ENCODE measurements at regions not wholly inside any gene's neighbourhood (a gene's known extent, or its start where the extent isn't known, plus 50 kb on each side); places are given as distances from the start of the nearest gene placed in this dataset.

- DNase-seq (ENCODE audit: low read depth), result no peak
- H3K4me3 ChIP-seq (ENCODE audit: low read length), result no peak overlapping the region
- no peak for TF ChIP-seq CTCF (IDR thresholded peaks at IDR 0.05; ENCODE audit: insufficient read depth, low read depth, low read length, missing control alignments)
These were observed 430.7 kb upstream of the ARGLU1 start for GRCh38 chr13:106998664-106999063.

- DNase-seq (ENCODE audit: low read depth), result no peak
- no peak overlapping the region for H3K4me3 ChIP-seq (ENCODE audit: low read length)
- TF ChIP-seq CTCF (IDR thresholded peaks at IDR 0.05; ENCODE audit: insufficient read depth, low read depth, low read length, missing control alignments), result no peak
These were observed 429.8 kb upstream of the ARGLU1 start for GRCh38 chr13:106997696-106998095.

GRCh38 chr13:106996867-106997618 is 429.1 kb upstream of the ARGLU1 start:
- no peak for DNase-seq (ENCODE audit: low read depth)
- TF ChIP-seq CTCF (IDR thresholded peaks at IDR 0.05; ENCODE audit: insufficient read depth, low read depth, low read length, missing control alignments), result no peak
- H3K4me3 ChIP-seq (ENCODE audit: low read length), result no peak overlapping the region

DNA sequence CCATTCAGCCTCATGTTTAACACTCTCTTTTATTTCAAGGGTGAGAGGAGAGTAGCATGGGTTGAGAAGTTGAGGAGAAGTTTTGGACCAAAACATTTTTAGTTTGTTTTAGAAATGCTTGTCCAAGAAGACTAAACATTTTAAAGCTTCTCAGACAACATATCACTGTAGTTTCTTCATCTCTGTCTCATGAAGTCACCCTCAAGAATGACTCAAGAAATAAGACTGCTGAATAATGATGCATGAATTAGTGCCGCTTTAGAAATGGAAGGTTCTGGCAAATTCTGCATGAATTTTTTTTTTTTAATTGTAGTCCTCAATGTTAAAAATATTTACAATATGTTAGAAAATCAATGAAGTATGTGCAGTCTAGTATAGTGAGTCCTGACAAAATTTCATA is 422.7 kb upstream of the ARGLU1 start:
- DNase-seq (ENCODE audit: low read depth), result no peak
- no peak for TF ChIP-seq CTCF (IDR thresholded peaks at IDR 0.05; ENCODE audit: insufficient read depth, low read depth, low read length, missing control alignments)
- H3K4me3 ChIP-seq (ENCODE audit: low read length), result no peak overlapping the region

DNA sequence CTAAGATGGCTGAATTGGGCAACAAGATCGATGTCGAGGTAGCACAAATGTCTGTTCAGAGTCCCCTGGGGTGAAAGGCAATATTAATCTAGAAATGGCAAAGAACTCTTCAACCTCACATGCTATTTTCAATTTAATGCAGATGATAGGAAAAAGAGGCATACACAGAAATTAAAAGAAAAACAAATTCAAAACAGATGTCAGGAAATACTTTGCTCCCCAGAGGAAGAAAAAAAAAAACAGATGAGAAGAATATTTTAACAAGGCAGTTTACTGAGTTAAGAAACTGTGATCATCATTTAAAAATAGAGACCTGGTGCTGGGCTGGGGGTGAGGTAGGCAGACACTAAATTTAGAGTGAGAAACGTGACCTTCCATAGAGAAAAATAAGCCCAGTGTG is 421.9 kb upstream of the ARGLU1 start:
- TF ChIP-seq CTCF (IDR thresholded peaks at IDR 0.05; ENCODE audit: insufficient read depth, low read depth, low read length, missing control alignments), result no peak
- no peak overlapping the region for H3K4me3 ChIP-seq (ENCODE audit: low read length)
- no peak for DNase-seq (ENCODE audit: low read depth)

DNA sequence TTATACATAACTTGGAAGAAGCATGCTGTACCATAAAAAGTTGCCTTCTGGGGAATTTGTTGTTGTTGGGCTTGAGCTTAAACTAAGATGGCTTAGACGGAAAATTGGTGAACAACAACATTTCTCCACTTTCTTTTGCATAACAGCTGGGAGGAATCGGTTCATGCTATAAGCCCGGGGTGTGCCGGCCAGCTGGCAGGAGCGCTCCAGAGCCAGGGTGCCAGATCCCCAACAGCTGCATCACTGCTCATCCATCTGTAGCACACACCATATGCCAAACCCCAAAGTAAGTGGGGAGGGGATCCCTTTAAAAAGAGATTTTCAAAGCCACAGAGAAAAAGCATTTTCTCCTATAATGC is 419.5 kb upstream of the ARGLU1 start:
- no peak overlapping the region for H3K4me3 ChIP-seq (ENCODE audit: low read length)
- no peak for TF ChIP-seq CTCF (IDR thresholded peaks at IDR 0.05; ENCODE audit: insufficient read depth, low read depth, low read length, missing control alignments)
- DNase-seq (ENCODE audit: low read depth), result no peak
